Transverse colon (tissue), 4 donors: ENCODE measurements at regions not wholly inside any gene's neighbourhood (a gene's known extent, or its start where the extent isn't known, plus 50 kb on each side); places are given as distances from the start of the nearest gene placed in this dataset.

Experiments used
- DNase-seq: peaks from one replicate; pipeline ENCODE4 v3.0.0-alpha.2; 2019
- H3K27ac ChIP-seq, 4 donors: fragments of 200-600 bp; sonication (generic); 2 replicates each; pipeline ENCODE4 v1.5.1; 2016 to 2018; ENCODE audit warnings: inconsistent platforms in 4 of 4
- H3K27me3 ChIP-seq: fragments of 200-600 bp; sonication (generic); 2 replicates; pipeline ENCODE4 v1.5.1; 2017; ENCODE audit warnings: inconsistent platforms
- H3K36me3 ChIP-seq, 4 donors: fragments of 200-600 bp; sonication (generic); 2 replicates each; pipeline ENCODE4 v1.5.1; 2017 to 2019; ENCODE audit warnings: inconsistent platforms in 4 of 4
- H3K4me1 ChIP-seq, 4 donors: fragments of 200-600 bp; sonication (generic); 2 replicates each; pipeline ENCODE4 v1.5.1; 2017 to 2020; ENCODE audit warnings: inconsistent platforms in 4 of 4
- H3K4me3 ChIP-seq, 4 donors: fragments of 200-600 bp; sonication (generic); 1 replicate in 1 of 4; 2 replicates in 3 of 4; pipeline versions ENCODE4 v1.5.1 to v1.6.1; 2017 to 2019; ENCODE audit warnings: inconsistent platforms in 4 of 4
- H3K9me3 ChIP-seq, 2 donors: fragments of 200-600 bp; sonication (generic); 2 replicates each; pipeline ENCODE4 v1.5.1; 2017 to 2019; ENCODE audit warnings: inconsistent platforms in 2 of 2
- CTCF ChIP-seq, 5 experiments: fragments of 200-600 bp in 3 of 5; fragments of 450-650 bp in 2 of 5; sonication (generic) in 3 of 5; IDR thresholded peaks; 1 replicate in 2 of 5; 2 replicates in 3 of 5; pipeline ENCODE4 v1.5.1; 2016 to 2017; ENCODE audit warnings: antibody characterized with exemption in 5 of 5, inconsistent platforms in 3 of 5, mild to moderate bottlenecking in 2 of 5, moderate library complexity in 1 of 5
- EP300 ChIP-seq: sonication (generic); formaldehyde crosslinking; IDR thresholded peaks from one replicate; pipeline ENCODE4 v1.6.1; 2017; ENCODE audit warnings: antibody characterized with exemption, low read depth
- POLR2A ChIP-seq: fragments of 450-650 bp; IDR thresholded peaks from one replicate; pipeline ENCODE4 v1.6.1; 2016; ENCODE audit warnings: antibody characterized with exemption, mild to moderate bottlenecking, moderate library complexity
- POLR2AphosphoS5 ChIP-seq, 3 donors: sonication (generic); formaldehyde crosslinking; IDR thresholded peaks; one replicate each; pipeline ENCODE4 v1.6.1; 2016; ENCODE audit warnings: antibody characterized with exemption in 3 of 3
- WGBS, 2 donors: methylation state at CpG; one replicate each; pipeline ENCODE4 v1.1.5; 2018; ENCODE audit warnings: low coverage in 1 of 2; 5-methylcytosine and 5-hydroxymethylcytosine counted together
- in situ Hi-C, 4 donors: fragments of 200-750 bp; cut with MboI; loops; one replicate each; pipeline versions ENCODE4 v1.15.0 to v1.15.1; 2017; ENCODE audit warnings: low sequenced_read_pairs in 3 of 4, low pct_ligation_motif_present in 1 of 4, low pct_unique_long_range_greater_than_20kb in 1 of 4
- intact Hi-C: fragments of 100-400 bp; cut with DNase I; formaldehyde crosslinking; loops from one replicate; pipeline ENCODE4 v1.15.1; 2023; ENCODE audit warnings: low total_unique reads

- no peak for DNase-seq
- H3K36me3 ChIP-seq = no peaks in the 10 kb centered on the region
- peaks cover 0 to 14% (median 0%) of the 10 kb centered on the region in 4 donors for H3K4me1 ChIP-seq
- intact Hi-C loops (no loop called here), in situ Hi-C loops (no loop called here)
- TF ChIP-seq CTCF (IDR thresholded peaks at IDR 0.05) = no peak
- no peak for TF ChIP-seq POLR2A
- no peak for TF ChIP-seq EP300
- TF ChIP-seq POLR2AphosphoS5 (IDR thresholded peaks at IDR 0.05) = no peak
- H3K4me3 ChIP-seq = no peak overlapping the region
- no peaks in the 10 kb centered on the region for H3K27me3 ChIP-seq
- no peak overlapping the region for H3K27ac ChIP-seq
- WGBS, 2 donors = 78 to 85% methylated on average over 9 to 12 of the region's 12 CpGs
- H3K9me3 ChIP-seq = no peaks in the 10 kb centered on the region
These were observed 209.4 kb downstream of the FOXA2 start for GRCh38 chr20:22374678-22375590.

- TF ChIP-seq EP300 (no peak), CTCF (IDR thresholded peaks at IDR 0.05) (no peak), POLR2A (no peak), POLR2AphosphoS5 (IDR thresholded peaks at IDR 0.05) (no peak)
- Histone ChIP-seq H3K27ac (no peak overlapping the region), H3K4me1 (peaks cover 0 to 14% (median 0%) of the 10 kb centered on the region in 4 donors), H3K4me3 (no peak overlapping the region), H3K36me3 (no peaks in the 10 kb centered on the region), H3K27me3 (no peaks in the 10 kb centered on the region), H3K9me3 (no peaks in the 10 kb centered on the region)
- 55 to 83% methylated on average over 1 to 3 of the region's 3 CpGs for WGBS, 2 donors
- no peak for DNase-seq
- in situ Hi-C loops = no loop called here
- intact Hi-C loops = no loop called here
These were observed 210.3 kb downstream of the FOXA2 start for GRCh38 chr20:22374066-22374465.

DNA sequence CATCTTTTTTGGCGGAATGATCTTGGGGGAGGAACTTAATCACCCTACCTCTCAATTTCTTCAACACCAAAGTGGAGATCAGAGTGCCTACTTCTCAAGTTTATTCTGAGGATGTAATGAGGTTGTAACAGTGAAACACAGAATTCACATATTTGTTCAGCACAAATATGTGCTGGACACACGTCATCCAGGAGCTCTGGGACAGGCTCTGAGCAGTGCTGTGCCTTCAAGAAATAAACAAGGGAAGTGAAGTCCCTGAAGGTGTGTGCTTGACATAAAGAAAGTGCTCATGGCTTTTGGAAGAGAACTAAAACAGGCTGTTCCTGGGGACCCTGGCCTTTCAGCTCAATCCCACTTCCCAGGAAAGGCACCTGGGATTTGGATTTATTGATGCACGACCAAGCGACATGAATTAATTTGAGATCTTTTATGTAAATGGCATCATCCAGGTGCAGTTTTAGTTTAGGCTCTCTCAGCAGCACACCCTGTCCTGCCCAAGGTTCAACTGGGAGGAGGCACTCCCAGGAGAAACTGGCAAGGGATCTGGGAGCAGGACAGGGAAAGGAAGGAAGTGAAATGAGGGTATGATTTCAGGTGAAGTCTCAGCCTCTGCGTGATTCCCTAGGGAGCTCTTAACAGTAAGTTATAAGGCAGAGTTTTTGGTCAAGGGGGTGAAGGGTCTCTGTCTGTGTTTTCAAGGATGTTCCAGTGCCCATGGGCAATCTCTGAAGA is 211.0 kb downstream of the FOXA2 start:
- WGBS, 2 donors = 66% methylated on average over 2 to 5 of the region's 5 CpGs
- Histone ChIP-seq H3K4me3 (no peak overlapping the region), H3K9me3 (no peaks in the 10 kb centered on the region), H3K36me3 (no peaks in the 10 kb centered on the region), H3K4me1 (peaks cover 0 to 14% (median 0%) of the 10 kb centered on the region in 4 donors), H3K27me3 (no peaks in the 10 kb centered on the region), H3K27ac (no peak overlapping the region)
- intact Hi-C loops (no loop called here), in situ Hi-C loops (no loop called here)
- TF ChIP-seq POLR2A = no peak
- no peak for TF ChIP-seq EP300
- TF ChIP-seq POLR2AphosphoS5 (IDR thresholded peaks at IDR 0.05) = no peak
- peak; percentile 21 for DNase-seq

DNA sequence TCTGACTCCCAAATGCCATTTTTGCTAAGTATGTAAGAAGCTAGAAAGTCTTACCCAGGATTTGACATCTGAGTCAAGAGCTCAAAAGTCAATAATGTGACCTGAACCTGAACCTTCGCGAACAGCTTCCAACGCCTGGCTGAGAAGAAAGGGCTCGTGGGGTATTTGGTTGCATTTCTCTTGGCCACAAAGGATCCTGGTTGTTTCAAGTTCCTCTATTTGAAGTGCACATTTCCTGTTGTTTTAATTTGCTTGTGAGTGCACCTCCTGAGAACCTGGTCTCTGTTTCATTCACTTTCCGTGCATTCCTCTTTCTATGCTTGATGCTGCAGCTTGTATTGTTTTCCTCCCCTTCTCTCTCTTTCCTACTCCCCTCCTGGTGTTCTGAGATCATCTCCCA is 212.5 kb downstream of the FOXA2 start:
- DNase-seq = no peak
- Histone ChIP-seq H3K27ac (no peak overlapping the region), H3K4me3 (no peak overlapping the region), H3K9me3 (no peaks in the 10 kb centered on the region), H3K27me3 (no peaks in the 10 kb centered on the region), H3K36me3 (no peaks in the 10 kb centered on the region), H3K4me1 (peaks cover 0 to 12% (median 0%) of the 10 kb centered on the region in 4 donors)
- TF ChIP-seq POLR2A = no peak
- TF ChIP-seq POLR2AphosphoS5 (IDR thresholded peaks at IDR 0.05) = no peak
- TF ChIP-seq CTCF (IDR thresholded peaks at IDR 0.05) = no peak
- no peak for TF ChIP-seq EP300
- 67% methylated on average over 1 to 5 of the region's 5 CpGs for WGBS, 2 donors
- intact Hi-C loops (no loop called here), in situ Hi-C loops (no loop called here)
